H9 (cell line): ENCODE measurements at regions not wholly inside any gene's neighbourhood (a gene's known extent, or its start where the extent isn't known, plus 50 kb on each side); places are given as distances from the start of the nearest gene placed in this dataset.

Source experiments
- DNase-seq: peaks from one replicate; pipeline ENCODE4 v3.0.0-alpha.2; 2017
- H2AFZ ChIP-seq: one replicate; pipeline ENCODE4 v1.6.1; 2013; ENCODE audit warnings: mild to moderate bottlenecking, low read length, control low read depth, moderate library complexity
- H2AK5ac ChIP-seq: 2 replicates; pipeline ENCODE4 v1.6.1; 2013; ENCODE audit warnings: low read length, control low read depth, mixed read lengths; ENCODE audit not compliant: insufficient read length
- H2BK120ac ChIP-seq: one replicate; pipeline ENCODE4 v1.6.1; 2013; ENCODE audit warnings: low read depth, mild to moderate bottlenecking, low read length, control low read depth, inconsistent platforms; ENCODE audit not compliant: poor library complexity, severe bottlenecking
- H2BK12ac ChIP-seq: 2 replicates; pipeline ENCODE4 v1.6.1; 2013; ENCODE audit warnings: low read length, control low read depth, mixed read lengths, low read depth; ENCODE audit not compliant: insufficient read length
- H2BK15ac ChIP-seq: 2 replicates; pipeline ENCODE4 v1.6.1; 2013; ENCODE audit warnings: low read depth, low read length, control low read depth
- H2BK20ac ChIP-seq: one replicate; pipeline ENCODE4 v1.6.1; 2013; ENCODE audit warnings: low read depth, mild to moderate bottlenecking, low read length, control low read depth, inconsistent platforms; ENCODE audit not compliant: poor library complexity, severe bottlenecking
- H2BK5ac ChIP-seq: 2 replicates; pipeline ENCODE4 v1.6.1; 2013; ENCODE audit warnings: low read length, control low read depth, mixed read lengths; ENCODE audit not compliant: insufficient read length
- H3K14ac ChIP-seq: 2 replicates; pipeline ENCODE4 v1.6.1; 2013; ENCODE audit warnings: low read length, control low read depth; ENCODE audit not compliant: insufficient read depth
- H3K18ac ChIP-seq: 2 replicates; pipeline ENCODE4 v1.6.1; 2013; ENCODE audit warnings: low read depth, mild to moderate bottlenecking, mixed read lengths, low read length, control low read depth; ENCODE audit not compliant: insufficient read length
- H3K23ac ChIP-seq: 2 replicates; pipeline ENCODE4 v1.6.1; 2013; ENCODE audit warnings: low read length, control low read depth, mixed read lengths, low read depth; ENCODE audit not compliant: insufficient read length
- H3K23me2 ChIP-seq: 2 replicates; pipeline ENCODE4 v1.6.1; 2013; ENCODE audit warnings: low read depth, mild to moderate bottlenecking, mixed read lengths, low read length, control low read depth; ENCODE audit not compliant: insufficient read length, poor library complexity, severe bottlenecking
- H3K27ac ChIP-seq: 2 replicates; pipeline ENCODE4 v1.5.1; 2013; ENCODE audit warnings: low read length, control low read depth, mixed read lengths, low read depth; ENCODE audit not compliant: insufficient read length
- H3K27me3 ChIP-seq: 2 replicates; pipeline ENCODE4 v1.6.1; 2013; ENCODE audit warnings: low read length, control low read depth, inconsistent platforms; ENCODE audit not compliant: insufficient read depth
- H3K4ac ChIP-seq: 2 replicates; pipeline ENCODE4 v1.6.1; 2013; ENCODE audit warnings: low read depth, mild to moderate bottlenecking, control low read depth, inconsistent platforms, low read length, moderate library complexity
- H3K4me1 ChIP-seq: 2 replicates; pipeline ENCODE4 v1.6.1; 2013; ENCODE audit warnings: low read length, control low read depth, inconsistent platforms; ENCODE audit not compliant: insufficient read depth
- H3K4me2 ChIP-seq: 2 replicates; pipeline ENCODE4 v1.6.1; 2013; ENCODE audit warnings: low read length, control low read depth, mixed read lengths; ENCODE audit not compliant: insufficient read length, insufficient read depth
- H3K56ac ChIP-seq: 2 replicates; pipeline ENCODE4 v1.6.1; 2013; ENCODE audit warnings: low read depth, mild to moderate bottlenecking, mixed read lengths, low read length, control low read depth; ENCODE audit not compliant: insufficient read length
- H3K79me1 ChIP-seq: 2 replicates; pipeline ENCODE4 v1.6.1; 2013; ENCODE audit warnings: low read depth, mild to moderate bottlenecking, moderate library complexity, low read length, control low read depth, inconsistent platforms; ENCODE audit not compliant: insufficient read depth, poor library complexity, severe bottlenecking
- H3K79me2 ChIP-seq: 2 replicates; pipeline ENCODE4 v1.6.1; 2013; ENCODE audit warnings: low read length, control low read depth, inconsistent platforms; ENCODE audit not compliant: insufficient read depth
- H3K9ac ChIP-seq: 2 replicates; pipeline ENCODE4 v1.6.1; 2013; ENCODE audit warnings: low read length, control low read depth, mixed read lengths; ENCODE audit not compliant: insufficient read length; ENCODE audit errors: extremely low read depth
- H3K9me3 ChIP-seq: one replicate; pipeline ENCODE4 v1.6.1; 2013; ENCODE audit warnings: low read depth, low read length, inconsistent platforms; ENCODE audit not compliant: control insufficient read depth
- H3T11ph ChIP-seq: one replicate; pipeline ENCODE4 v1.6.1; 2013; ENCODE audit warnings: mild to moderate bottlenecking, low read length, control low read depth, inconsistent platforms
- H4K20me1 ChIP-seq: one replicate; pipeline ENCODE4 v1.6.1; 2013; ENCODE audit not compliant: control insufficient read depth, insufficient read length, insufficient read depth
- H4K5ac ChIP-seq: 2 replicates; pipeline ENCODE4 v1.6.1; 2013; ENCODE audit warnings: low read depth, mild to moderate bottlenecking, mixed read lengths, low read length, control low read depth; ENCODE audit not compliant: insufficient read length
- H4K8ac ChIP-seq: replicated peaks from 2 replicates; pipeline ENCODE4 v1.6.1; 2013; ENCODE audit warnings: low read length, control low read depth, mixed read lengths, low read depth; ENCODE audit not compliant: insufficient read length
- H4K91ac ChIP-seq: 2 replicates; pipeline ENCODE4 v1.6.1; 2013; ENCODE audit warnings: low read depth, mild to moderate bottlenecking, moderate library complexity, mixed read lengths, low read length, control low read depth; ENCODE audit not compliant: insufficient read length
- H3K27ac Mint-ChIP-seq, 3 experiments: 2 replicates in 2 of 3; 3 replicates in 1 of 3; pipeline ENCODE4 v1.8.0; 2020 to 2021; ENCODE audit warnings: mixed read lengths in 3 of 3, mild to moderate bottlenecking in 1 of 3, moderate library complexity in 1 of 3
- H3K27me3 Mint-ChIP-seq: 2 replicates; pipeline ENCODE4 v1.8.0; 2021; ENCODE audit warnings: low read depth, mild to moderate bottlenecking, moderate library complexity, mixed read lengths
- H3K36me3 Mint-ChIP-seq, 3 experiments: 2 replicates in 2 of 3; 3 replicates in 1 of 3; pipeline ENCODE4 v1.8.0; 2020 to 2021; ENCODE audit warnings: low read depth in 3 of 3, mixed read lengths in 3 of 3; ENCODE audit not compliant: insufficient read depth in 1 of 3
- H3K4me1 Mint-ChIP-seq, 2 experiments: 2 replicates each; pipeline ENCODE4 v1.8.0; 2020; ENCODE audit warnings: mixed read lengths in 2 of 2
- H3K4me3 Mint-ChIP-seq, 2 experiments: 2 replicates in 1 of 2; 3 replicates in 1 of 2; pipeline ENCODE4 v1.8.0; 2020 to 2021; ENCODE audit warnings: mild to moderate bottlenecking in 2 of 2, mixed read lengths in 2 of 2, moderate library complexity in 1 of 2
- H3K9me3 Mint-ChIP-seq, 2 experiments: 2 replicates in 1 of 2; 3 replicates in 1 of 2; pipeline ENCODE4 v1.8.0; 2020; ENCODE audit warnings: mild to moderate bottlenecking in 2 of 2, mixed read lengths in 2 of 2, moderate library complexity in 1 of 2
- WGBS: extraction: QIAGEN DNeasy Blood & Tissue Kit; methylation state at CpG from one replicate; pipeline ENCODE4 v1.1.7; 2013; ENCODE audit warnings: missing lambda C conversion rate, low lambda C conversion rate, mixed read lengths; ENCODE audit not compliant: insufficient read length; ENCODE audit errors: extremely low coverage; 5-methylcytosine and 5-hydroxymethylcytosine counted together
- TF ChIP-seq, protein P1 (sequence below): fragments of 200-600 bp; sonication (generic); conservative IDR thresholded peaks from 3 replicates; pipeline ENCODE4 v1.8.0; 2021; ENCODE audit warnings: antibody characterized with exemption, mild to moderate bottlenecking

DNA sequence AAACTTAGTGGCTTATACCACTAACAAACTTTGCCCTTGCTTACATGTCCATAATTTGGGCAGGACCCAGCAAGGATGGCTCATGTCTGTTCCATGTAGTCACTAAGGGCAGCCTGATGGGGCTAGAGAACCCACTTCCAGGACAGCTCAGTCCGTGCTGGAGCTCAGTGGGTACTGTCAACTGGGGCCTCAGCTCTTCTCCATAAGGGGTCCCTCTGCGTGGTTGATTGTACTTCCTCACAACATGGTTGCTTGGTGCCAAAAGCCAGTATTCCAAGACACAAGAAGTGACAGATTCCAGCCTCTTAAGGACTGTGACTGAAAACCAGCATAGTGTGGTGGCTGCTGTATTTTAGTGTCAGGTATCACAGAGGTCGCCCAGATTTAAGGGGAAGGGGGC, 675.2 kb downstream of the TBC1D22A start:
- H4K5ac ChIP-seq, result no peak overlapping the region
- no peak overlapping the region for H2BK15ac ChIP-seq

More for the DNA sequence above, 675.2 kb downstream of the TBC1D22A start:
- Histone ChIP-seq H3K23me2 (no peaks in the 10 kb centered on the region), H3K4ac (no peak overlapping the region), H3K14ac (no peak overlapping the region), H4K91ac (no peak overlapping the region), H3K56ac (no peak overlapping the region), H2BK120ac (no peak overlapping the region), H3K9ac (no peak overlapping the region), H3K27ac (no peak overlapping the region), H3K4me1 (no peaks in the 10 kb centered on the region), H2BK12ac (no peak overlapping the region), H3K23ac (no peak overlapping the region), H3K79me1 (no peaks in the 10 kb centered on the region), H2BK5ac (no peak overlapping the region), H3K4me2 (no peak overlapping the region), H3K27me3 (no peaks in the 10 kb centered on the region), H2AK5ac (no peak overlapping the region), H4K8ac (no peak overlapping the region), H3T11ph (no peak overlapping the region), H2AFZ (no peak overlapping the region), H4K20me1 (no peaks in the 10 kb centered on the region), H3K79me2 (no peaks in the 10 kb centered on the region), H3K18ac (no peak overlapping the region), H3K9me3 (peaks cover 89% of the 10 kb centered on the region), H2BK20ac (no peak overlapping the region)
- TF ChIP-seq, protein P1, sequence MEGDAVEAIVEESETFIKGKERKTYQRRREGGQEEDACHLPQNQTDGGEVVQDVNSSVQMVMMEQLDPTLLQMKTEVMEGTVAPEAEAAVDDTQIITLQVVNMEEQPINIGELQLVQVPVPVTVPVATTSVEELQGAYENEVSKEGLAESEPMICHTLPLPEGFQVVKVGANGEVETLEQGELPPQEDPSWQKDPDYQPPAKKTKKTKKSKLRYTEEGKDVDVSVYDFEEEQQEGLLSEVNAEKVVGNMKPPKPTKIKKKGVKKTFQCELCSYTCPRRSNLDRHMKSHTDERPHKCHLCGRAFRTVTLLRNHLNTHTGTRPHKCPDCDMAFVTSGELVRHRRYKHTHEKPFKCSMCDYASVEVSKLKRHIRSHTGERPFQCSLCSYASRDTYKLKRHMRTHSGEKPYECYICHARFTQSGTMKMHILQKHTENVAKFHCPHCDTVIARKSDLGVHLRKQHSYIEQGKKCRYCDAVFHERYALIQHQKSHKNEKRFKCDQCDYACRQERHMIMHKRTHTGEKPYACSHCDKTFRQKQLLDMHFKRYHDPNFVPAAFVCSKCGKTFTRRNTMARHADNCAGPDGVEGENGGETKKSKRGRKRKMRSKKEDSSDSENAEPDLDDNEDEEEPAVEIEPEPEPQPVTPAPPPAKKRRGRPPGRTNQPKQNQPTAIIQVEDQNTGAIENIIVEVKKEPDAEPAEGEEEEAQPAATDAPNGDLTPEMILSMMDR, result no peak
- H3K4me3 Mint-ChIP-seq, result no peak overlapping the region
- no CpG with 5 or more reads among the region's 3 CpGs for WGBS
- H3K27me3 Mint-ChIP-seq, result no peaks in the 10 kb centered on the region; the same call in 1 of the 2 replicates
- peaks cover 92 to 97% of the 10 kb centered on the region in 2 experiments for H3K9me3 Mint-ChIP-seq
- peaks cover 6 to 25% (median 11%) of the 10 kb centered on the region in 3 experiments for H3K36me3 Mint-ChIP-seq
- no peak overlapping the region for H3K27ac Mint-ChIP-seq
- no peaks in the 10 kb centered on the region for H3K4me1 Mint-ChIP-seq
- DNase-seq, result no peak
